ENCODE measurements at regions not wholly inside any gene's neighbourhood (a gene's known extent, or its start where the extent isn't known, plus 50 kb on each side); places are given as distances from the start of the nearest gene placed in this dataset.

GRCh38 chr9:29816954-29817703, 2243.8 kb upstream of the C9orf72 start:
- POLR2A ChIA-PET = no interaction called here
- Histone ChIP-seq H3K4me1 (ENCODE audit: control insufficient read depth, insufficient read depth, low read length) (no peaks in the 10 kb centered on the region), H3K4me3 (ENCODE audit: low read depth, low read length) (no peak overlapping the region), H3K36me3 (ENCODE audit: control insufficient read depth in 2 of 2, insufficient read depth in 1 of 2, low read length in 2 of 2) (no peaks in the 10 kb centered on the region), H3K27ac (ENCODE audit: extremely low read depth, low read depth, low read length) (no peak overlapping the region), H3K9me3 (ENCODE audit: control insufficient read depth, insufficient read depth, low read depth, low read length) (no peaks in the 10 kb centered on the region)
- no peak for TF ChIP-seq ZBTB48 (tag by site-specific recombination; IDR thresholded peaks at IDR 0.05)
- no peak for TF ChIP-seq GLI2 (tag by site-specific recombination; IDR thresholded peaks at IDR 0.05; ENCODE audit: borderline replicate concordance, low read depth)
- no peak for TF ChIP-seq ZNF26 (tag by site-specific recombination; IDR thresholded peaks at IDR 0.05)
- TF ChIP-seq ZNF350 (tag by site-specific recombination; IDR thresholded peaks at IDR 0.05) = no peak
- TF ChIP-seq ZNF23 (tag by site-specific recombination; IDR thresholded peaks at IDR 0.05; ENCODE audit: borderline replicate concordance) = no peak
- no peak for TF ChIP-seq ZNF558 (tag by site-specific recombination; IDR thresholded peaks at IDR 0.05)
- TF ChIP-seq, protein P1, sequence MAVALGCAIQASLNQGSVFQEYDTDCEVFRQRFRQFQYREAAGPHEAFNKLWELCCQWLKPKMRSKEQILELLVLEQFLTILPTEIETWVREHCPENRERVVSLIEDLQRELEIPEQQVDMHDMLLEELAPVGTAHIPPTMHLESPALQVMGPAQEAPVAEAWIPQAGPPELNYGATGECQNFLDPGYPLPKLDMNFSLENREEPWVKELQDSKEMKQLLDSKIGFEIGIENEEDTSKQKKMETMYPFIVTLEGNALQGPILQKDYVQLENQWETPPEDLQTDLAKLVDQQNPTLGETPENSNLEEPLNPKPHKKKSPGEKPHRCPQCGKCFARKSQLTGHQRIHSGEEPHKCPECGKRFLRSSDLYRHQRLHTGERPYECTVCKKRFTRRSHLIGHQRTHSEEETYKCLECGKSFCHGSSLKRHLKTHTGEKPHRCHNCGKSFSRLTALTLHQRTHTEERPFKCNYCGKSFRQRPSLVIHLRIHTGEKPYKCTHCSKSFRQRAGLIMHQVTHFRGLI (tag by site-specific recombination; IDR thresholded peaks at IDR 0.05) = no peak
- TF ChIP-seq MZF1 (tag by site-specific recombination; IDR thresholded peaks at IDR 0.05; ENCODE audit: borderline replicate concordance) = no peak
- TF ChIP-seq, protein P2, sequence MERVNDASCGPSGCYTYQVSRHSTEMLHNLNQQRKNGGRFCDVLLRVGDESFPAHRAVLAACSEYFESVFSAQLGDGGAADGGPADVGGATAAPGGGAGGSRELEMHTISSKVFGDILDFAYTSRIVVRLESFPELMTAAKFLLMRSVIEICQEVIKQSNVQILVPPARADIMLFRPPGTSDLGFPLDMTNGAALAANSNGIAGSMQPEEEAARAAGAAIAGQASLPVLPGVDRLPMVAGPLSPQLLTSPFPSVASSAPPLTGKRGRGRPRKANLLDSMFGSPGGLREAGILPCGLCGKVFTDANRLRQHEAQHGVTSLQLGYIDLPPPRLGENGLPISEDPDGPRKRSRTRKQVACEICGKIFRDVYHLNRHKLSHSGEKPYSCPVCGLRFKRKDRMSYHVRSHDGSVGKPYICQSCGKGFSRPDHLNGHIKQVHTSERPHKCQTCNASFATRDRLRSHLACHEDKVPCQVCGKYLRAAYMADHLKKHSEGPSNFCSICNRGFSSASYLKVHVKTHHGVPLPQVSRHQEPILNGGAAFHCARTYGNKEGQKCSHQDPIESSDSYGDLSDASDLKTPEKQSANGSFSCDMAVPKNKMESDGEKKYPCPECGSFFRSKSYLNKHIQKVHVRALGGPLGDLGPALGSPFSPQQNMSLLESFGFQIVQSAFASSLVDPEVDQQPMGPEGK (tag by site-specific recombination; IDR thresholded peaks at IDR 0.05) = no peak
- no peak for TF ChIP-seq ZNF660 (tag by site-specific recombination; IDR thresholded peaks at IDR 0.05)
- no peak for TF ChIP-seq ZNF274 (IDR thresholded peaks at IDR 0.05; ENCODE audit: low read length)
- TF ChIP-seq ZNF274 (tag by site-specific recombination; IDR thresholded peaks at IDR 0.05; ENCODE audit: borderline replicate concordance) = no peak
- TF ChIP-seq, protein P3, sequence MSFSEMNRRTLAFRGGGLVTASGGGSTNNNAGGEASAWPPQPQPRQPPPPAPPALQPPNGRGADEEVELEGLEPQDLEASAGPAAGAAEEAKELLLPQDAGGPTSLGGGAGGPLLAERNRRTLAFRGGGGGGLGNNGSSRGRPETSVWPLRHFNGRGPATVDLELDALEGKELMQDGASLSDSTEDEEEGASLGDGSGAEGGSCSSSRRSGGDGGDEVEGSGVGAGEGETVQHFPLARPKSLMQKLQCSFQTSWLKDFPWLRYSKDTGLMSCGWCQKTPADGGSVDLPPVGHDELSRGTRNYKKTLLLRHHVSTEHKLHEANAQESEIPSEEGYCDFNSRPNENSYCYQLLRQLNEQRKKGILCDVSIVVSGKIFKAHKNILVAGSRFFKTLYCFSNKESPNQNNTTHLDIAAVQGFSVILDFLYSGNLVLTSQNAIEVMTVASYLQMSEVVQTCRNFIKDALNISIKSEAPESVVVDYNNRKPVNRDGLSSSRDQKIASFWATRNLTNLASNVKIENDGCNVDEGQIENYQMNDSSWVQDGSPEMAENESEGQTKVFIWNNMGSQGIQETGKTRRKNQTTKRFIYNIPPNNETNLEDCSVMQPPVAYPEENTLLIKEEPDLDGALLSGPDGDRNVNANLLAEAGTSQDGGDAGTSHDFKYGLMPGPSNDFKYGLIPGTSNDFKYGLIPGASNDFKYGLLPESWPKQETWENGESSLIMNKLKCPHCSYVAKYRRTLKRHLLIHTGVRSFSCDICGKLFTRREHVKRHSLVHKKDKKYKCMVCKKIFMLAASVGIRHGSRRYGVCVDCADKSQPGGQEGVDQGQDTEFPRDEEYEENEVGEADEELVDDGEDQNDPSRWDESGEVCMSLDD (tag by site-specific recombination; IDR thresholded peaks at IDR 0.05) = no peak
- TF ChIP-seq MEIS1 (CRISPR knock-in tag; IDR thresholded peaks at IDR 0.05; ENCODE audit: borderline replicate concordance) = no peak
- TF ChIP-seq, protein P4, sequence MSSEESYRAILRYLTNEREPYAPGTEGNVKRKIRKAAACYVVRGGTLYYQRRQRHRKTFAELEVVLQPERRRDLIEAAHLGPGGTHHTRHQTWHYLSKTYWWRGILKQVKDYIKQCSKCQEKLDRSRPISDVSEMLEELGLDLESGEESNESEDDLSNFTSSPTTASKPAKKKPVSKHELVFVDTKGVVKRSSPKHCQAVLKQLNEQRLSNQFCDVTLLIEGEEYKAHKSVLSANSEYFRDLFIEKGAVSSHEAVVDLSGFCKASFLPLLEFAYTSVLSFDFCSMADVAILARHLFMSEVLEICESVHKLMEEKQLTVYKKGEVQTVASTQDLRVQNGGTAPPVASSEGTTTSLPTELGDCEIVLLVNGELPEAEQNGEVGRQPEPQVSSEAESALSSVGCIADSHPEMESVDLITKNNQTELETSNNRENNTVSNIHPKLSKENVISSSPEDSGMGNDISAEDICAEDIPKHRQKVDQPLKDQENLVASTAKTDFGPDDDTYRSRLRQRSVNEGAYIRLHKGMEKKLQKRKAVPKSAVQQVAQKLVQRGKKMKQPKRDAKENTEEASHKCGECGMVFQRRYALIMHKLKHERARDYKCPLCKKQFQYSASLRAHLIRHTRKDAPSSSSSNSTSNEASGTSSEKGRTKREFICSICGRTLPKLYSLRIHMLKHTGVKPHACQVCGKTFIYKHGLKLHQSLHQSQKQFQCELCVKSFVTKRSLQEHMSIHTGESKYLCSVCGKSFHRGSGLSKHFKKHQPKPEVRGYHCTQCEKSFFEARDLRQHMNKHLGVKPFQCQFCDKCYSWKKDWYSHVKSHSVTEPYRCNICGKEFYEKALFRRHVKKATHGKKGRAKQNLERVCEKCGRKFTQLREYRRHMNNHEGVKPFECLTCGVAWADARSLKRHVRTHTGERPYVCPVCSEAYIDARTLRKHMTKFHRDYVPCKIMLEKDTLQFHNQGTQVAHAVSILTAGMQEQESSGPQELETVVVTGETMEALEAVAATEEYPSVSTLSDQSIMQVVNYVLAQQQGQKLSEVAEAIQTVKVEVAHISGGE (tag by site-specific recombination; conservative IDR thresholded peaks at IDR 0.05; ENCODE audit: low read depth) = no peak
- TF ChIP-seq, protein P5, sequence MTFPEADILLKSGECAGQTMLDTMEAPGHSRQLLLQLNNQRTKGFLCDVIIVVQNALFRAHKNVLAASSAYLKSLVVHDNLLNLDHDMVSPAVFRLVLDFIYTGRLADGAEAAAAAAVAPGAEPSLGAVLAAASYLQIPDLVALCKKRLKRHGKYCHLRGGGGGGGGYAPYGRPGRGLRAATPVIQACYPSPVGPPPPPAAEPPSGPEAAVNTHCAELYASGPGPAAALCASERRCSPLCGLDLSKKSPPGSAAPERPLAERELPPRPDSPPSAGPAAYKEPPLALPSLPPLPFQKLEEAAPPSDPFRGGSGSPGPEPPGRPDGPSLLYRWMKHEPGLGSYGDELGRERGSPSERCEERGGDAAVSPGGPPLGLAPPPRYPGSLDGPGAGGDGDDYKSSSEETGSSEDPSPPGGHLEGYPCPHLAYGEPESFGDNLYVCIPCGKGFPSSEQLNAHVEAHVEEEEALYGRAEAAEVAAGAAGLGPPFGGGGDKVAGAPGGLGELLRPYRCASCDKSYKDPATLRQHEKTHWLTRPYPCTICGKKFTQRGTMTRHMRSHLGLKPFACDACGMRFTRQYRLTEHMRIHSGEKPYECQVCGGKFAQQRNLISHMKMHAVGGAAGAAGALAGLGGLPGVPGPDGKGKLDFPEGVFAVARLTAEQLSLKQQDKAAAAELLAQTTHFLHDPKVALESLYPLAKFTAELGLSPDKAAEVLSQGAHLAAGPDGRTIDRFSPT (tag by site-specific recombination; IDR thresholded peaks at IDR 0.05) = no peak
- TF ChIP-seq ZNF549 (tag by site-specific recombination; IDR thresholded peaks at IDR 0.05) = no peak
- CTCF ChIA-PET = no interaction called here

All from HEK293 (cell line).